ENCODE measurements at regions not wholly inside any gene's neighbourhood (a gene's known extent, or its start where the extent isn't known, plus 50 kb on each side); places are given as distances from the start of the nearest gene placed in this dataset.
"Not testable (repeated sequence)": the region's sequence is repeated elsewhere in the genome, so short reads cannot be mapped to it uniquely, and the experiment has no call there.

DNA sequence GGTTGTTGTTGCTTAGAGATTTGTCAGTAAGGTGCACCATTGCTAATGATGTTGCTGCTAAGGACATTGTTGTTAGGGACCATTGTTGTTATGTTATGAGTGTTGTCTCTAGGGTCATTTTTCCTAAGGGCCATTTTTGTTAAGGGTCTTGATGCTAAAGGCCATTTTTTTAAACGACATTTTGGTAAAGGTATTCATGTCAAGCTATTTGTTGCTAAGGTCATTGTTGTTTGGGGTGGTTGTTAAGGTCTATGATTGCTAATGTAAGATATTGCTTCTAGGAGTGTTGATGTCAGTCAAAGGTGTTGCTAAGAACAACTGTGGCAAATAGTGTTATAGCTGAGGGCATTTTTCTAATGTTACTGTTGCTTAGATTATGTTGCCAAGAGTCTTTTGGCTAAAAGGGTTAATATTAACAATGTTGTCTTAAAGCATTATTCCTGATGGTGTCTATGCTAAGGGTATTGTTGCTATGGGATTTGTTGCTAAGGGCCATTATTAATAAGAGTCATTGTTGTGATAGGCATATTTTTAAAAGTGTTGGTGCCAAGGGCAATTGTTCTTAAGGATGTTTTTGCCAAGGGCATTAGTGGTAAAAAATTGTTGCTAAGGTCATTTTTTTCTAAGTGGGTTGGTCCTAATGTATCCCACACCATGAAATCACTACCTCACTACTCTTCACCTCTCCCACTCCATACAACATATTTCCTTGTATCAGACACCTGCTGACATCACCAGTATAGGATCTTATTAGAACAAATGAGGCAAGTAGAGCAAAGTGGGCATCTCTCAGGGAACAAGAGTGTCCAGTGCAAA, 56.2 kb downstream of the SPATA31A6 start:
- DNase-seq (ENCODE audit: low read depth); H3K4me3 ChIP-seq (ENCODE audit: low read length): not testable (repeated sequence)

DNA sequence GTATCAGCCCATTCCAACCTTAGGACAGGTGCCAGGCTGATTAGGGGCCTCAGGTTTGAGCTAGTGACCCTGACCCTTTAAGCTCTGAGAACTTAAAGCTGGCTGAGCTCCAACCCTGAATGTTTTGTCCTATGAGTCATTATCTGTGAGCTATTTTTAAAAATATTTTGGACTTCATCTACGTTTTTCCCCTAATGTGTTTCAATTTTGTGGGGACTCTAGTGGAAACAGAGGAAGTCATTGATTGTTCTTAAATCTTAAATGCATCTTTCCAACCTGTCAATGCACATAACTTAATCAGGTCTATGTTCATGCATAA, 56.8 kb downstream of the SPATA31A6 start:
- not testable (repeated sequence) for H3K4me3 ChIP-seq (ENCODE audit: low read length)
- peak; percentile 41 for DNase-seq (ENCODE audit: low read depth)

DNA sequence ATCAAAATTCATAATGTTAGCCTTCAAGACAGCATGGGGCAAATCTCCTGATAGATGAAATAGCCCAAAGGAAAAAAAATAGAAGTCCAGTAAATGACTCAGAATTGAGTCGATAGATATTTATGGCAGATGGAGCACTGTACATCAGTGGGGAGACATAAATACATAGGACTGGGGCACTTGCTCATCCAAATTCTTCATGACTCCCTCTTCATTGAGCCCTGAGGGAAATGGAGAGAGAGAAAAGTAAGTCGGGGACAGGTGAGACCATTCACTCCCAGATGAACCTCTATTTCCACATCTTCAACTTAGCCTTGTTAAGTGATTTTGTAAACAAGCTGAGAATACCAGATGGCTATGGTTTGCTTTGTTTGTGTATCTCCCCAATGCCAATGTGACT, 59.8 kb downstream of the SPATA31A6 start:
- not testable (repeated sequence) for H3K4me3 ChIP-seq (ENCODE audit: low read length)
- peak; percentile 4 for DNase-seq (ENCODE audit: low read depth)

DNA sequence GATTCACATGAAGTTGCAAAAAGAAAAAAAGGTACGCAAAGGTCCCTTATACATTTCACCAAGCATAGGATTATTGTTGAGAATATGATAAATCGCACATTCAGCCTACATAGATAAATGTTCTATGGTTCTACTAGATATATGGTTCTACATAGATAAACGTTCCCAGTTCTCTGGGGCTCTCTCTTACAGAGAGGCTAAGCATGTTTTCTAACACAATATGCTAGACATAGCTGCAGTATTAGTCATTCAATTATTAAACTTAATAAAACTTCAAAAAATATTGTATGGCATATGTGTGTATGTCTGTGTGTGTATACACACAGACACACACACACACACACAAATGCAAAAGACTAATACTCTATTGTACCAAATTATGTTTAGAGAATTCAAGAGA, 60.4 kb downstream of the SPATA31A6 start:
- not testable (repeated sequence) for H3K4me3 ChIP-seq (ENCODE audit: low read length); DNase-seq (ENCODE audit: low read depth)

DNA sequence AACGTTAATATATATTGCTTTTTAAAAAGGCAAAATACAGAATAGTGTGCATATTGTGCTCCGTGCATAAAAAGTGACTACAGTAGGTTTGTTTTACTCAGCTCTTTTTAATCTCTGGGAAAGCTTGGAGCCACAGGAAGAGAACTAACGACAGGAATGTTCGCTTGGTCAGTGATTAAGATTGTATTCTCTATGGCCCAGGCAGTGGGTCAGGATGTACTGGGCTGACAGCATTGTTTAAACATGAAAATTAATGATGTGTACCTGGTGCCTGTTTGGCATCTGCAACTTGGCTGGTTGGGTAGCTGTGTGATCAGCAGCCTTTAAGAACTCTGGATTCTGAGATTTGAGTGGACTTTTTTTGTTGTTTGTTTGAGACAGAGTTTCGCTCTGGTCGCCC, 85.3 kb downstream of the SPATA31A6 start:
- not testable (repeated sequence) for DNase-seq (ENCODE audit: low read depth); H3K4me3 ChIP-seq (ENCODE audit: low read length)

DNA sequence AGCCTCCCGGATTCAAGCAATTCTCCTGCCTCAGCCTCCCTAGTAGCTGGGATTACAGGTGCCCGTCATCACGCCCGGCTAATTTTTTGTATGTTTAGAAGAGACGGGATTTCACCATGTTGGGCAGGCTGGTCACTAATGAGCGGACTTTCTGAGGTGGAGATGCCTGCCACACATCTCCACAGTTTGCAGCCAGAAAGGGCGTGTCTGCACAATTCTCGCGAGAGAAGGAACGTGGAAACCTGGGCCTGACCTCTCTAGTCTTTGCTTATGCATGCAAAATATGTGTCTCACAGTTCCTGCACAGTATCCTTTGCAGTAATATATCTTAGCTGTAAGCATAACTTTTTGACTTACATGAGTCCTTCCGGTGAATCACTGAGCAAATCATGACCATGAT, 85.7 kb downstream of the SPATA31A6 start:
- not testable (repeated sequence) for H3K4me3 ChIP-seq (ENCODE audit: low read length)

DNA sequence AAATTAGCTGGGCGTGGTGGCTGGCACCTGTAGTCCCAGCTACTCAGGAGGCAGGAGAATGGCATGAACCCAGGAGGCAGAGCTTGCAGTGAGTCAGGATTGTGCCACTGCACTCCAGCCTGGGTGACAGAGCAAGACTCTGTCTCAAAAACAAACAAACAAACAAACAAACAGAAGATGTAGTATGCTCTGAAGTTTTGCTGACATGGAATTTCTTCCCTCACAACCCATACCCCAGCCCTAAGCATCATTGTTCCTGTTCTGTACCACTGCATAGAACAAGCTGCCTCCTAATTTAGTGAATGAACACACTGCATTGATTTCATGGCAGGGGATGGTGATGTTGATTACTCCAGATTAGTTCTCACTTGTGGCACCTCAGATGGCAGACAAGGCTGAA, 89.7 kb downstream of the SPATA31A6 start:
- not testable (repeated sequence) for H3K4me3 ChIP-seq (ENCODE audit: low read length); DNase-seq (ENCODE audit: low read depth)

More for the DNA sequence above, 85.7 kb downstream of the SPATA31A6 start:
- DNase-seq (ENCODE audit: low read depth), result not testable (repeated sequence)

DNA sequence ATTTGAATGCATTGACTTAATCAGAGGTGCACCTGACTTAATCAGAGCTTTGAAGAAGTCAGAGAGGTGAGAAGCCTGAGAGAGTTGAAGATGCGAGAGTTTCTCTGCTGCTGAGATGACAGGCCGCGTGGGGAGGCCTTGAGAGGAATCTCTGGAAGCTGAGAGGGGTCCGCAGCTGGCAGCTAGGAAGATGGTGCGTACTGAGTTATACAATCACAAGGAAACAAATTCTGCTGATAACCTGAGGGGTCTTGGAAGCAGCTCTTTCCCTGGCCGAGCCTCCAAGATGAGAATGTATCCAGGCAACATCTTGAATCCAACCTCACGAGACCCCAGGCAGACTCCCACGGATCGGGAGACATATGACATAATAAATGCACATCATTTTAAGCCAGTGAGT, 91.7 kb downstream of the SPATA31A6 start:
- DNase-seq (ENCODE audit: low read depth), result no peak
- TF ChIP-seq, protein P1, sequence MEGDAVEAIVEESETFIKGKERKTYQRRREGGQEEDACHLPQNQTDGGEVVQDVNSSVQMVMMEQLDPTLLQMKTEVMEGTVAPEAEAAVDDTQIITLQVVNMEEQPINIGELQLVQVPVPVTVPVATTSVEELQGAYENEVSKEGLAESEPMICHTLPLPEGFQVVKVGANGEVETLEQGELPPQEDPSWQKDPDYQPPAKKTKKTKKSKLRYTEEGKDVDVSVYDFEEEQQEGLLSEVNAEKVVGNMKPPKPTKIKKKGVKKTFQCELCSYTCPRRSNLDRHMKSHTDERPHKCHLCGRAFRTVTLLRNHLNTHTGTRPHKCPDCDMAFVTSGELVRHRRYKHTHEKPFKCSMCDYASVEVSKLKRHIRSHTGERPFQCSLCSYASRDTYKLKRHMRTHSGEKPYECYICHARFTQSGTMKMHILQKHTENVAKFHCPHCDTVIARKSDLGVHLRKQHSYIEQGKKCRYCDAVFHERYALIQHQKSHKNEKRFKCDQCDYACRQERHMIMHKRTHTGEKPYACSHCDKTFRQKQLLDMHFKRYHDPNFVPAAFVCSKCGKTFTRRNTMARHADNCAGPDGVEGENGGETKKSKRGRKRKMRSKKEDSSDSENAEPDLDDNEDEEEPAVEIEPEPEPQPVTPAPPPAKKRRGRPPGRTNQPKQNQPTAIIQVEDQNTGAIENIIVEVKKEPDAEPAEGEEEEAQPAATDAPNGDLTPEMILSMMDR (IDR thresholded peaks at IDR 0.05; ENCODE audit: insufficient read depth, low read depth, low read length, missing control alignments), result no peak
- no peak overlapping the region for H3K4me3 ChIP-seq (ENCODE audit: low read length)

DNA sequence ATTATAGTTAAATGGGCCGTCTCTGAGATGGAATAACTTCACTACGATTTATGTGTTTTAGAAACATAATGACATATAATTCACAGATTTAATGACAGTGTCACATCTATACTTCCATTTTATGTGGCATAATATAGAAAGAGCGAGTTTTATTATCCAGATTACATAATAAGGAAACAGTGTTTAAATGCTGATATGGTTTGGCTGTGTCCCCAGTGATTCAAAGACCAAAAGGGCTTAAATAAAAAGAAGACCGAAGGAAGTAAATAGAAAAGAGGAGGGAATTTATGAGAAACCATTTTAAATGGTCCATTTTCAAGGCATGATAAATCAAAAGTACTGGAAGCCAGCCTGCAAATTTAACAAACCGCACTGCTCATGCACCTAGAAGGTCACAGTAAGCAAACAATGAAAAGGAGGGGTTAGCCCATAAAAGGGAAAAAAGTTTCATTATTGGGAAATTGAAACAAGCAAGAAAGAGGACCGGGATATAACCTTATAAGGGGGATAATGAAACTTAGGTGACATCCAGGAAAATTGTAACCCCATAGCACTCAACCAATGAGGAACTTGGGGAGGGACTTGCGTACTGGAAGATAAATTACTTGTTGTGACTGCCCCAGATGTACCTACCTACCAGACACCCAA, 99.2 kb downstream of the SPATA31A6 start:
- DNase-seq (ENCODE audit: low read depth); H3K4me3 ChIP-seq (ENCODE audit: low read length): not testable (repeated sequence)

DNA sequence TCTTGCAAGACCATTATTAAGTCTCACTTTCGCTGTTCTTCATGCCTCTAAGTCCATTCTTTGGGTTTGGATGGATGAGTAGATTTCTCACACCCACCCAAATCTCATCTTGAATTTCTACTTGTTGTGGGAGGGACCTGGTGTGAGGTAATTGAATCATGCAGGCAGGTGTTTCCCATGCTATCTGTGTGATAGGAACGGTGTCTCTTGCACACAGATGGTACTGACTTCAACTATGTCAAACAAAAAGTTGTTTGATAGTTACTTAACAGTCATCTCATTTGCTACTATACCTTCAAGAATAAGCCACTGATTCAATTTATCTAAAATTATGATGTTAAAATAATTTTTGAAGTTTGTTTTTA, 99.7 kb downstream of the SPATA31A6 start:
- DNase-seq (ENCODE audit: low read depth); H3K4me3 ChIP-seq (ENCODE audit: low read length): not testable (repeated sequence)

DNA sequence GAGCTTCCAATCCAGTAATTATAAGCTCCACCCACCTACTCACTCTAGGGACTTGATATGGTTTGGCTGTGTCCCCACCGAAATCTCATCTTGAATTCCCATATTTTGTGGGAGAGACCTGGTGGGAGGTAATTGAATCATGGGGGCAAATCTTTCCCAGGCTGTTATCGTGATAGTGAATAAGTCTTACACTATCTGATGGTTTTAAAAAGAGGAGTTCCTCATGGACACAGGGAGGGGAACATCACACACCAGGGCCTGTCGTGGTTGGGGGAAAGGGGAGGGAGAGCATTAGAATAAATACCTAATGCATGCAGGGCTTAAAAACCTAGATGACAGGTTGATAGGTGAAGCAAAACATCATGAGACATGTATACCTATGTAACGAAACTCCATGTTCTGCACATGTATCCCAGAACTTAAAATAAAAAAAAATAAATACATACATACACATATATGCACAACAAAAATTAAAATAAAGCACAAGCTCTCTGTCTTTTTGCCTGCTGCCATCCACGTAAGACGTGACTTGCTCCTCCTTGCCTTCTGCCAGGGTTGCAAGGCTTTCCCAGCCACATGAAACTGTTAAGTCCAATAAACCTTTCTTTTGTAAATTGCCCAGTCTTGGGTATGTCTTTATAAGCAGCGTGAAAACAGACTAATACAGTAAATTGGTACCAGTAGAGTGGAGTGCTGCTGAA, 102.8 kb downstream of the SPATA31A6 start:
- DNase-seq (ENCODE audit: low read depth); H3K4me3 ChIP-seq (ENCODE audit: low read length): not testable (repeated sequence)

DNA sequence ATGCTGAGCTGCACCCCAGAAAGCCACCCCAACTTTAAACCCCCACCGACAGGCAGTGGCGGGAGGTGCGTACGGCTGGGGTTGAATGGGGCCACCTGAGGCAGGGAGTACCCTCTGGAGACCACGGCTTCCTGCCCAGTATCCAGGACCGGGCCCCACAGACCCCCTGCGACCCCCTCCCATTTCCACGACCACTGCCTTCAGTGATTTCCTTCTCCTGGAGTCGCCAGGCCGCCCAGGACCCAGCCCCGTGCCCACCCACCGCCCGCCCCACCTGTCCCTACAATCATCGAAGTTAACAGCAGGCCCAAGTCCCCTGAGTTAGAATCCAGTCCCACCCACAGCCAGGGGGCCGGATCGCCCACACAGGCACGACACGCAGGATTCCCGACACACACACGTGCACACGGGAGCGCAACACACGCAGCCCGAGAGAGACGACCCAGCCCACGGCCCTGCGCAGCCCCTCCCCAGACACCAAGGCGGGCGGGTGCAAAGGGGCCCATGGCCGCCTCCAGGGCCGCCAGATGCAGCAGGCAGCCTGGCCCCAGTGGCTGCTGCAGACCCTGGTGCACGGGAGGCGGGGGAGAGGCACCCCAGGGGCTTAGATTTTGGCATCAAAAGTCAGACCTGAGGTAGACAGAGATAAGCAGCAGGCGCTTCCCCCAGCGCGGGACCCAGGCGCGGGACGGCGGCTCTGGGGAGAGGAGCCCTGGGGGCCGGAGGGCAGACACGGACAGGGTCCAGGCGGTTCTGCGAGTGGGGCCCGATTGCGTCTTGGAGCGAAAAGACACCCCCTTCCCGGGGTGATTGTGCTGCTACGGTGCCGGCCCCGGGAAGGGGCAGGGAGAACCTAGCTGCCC, 104.8 kb downstream of the SPATA31A6 start:
- not testable (repeated sequence) for H3K4me3 ChIP-seq (ENCODE audit: low read length); DNase-seq (ENCODE audit: low read depth)

DNA sequence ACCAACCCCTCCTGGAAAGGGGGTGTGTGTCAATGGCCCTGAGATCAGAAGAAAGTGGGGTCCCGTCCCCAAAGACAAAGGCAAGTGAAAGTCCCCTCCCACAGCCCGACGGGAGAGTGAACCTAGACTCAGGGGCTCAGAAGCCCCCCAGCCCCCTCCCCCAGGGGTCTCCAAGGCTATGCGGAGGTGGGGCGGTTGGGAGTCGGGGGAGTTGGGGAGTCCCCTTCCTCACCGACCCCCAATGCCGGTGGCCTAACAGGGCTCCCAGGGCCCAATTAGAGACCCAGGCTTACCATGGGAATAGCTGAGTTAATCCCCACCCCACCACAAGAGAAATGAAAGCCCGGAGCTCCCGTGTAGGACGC, 105.4 kb downstream of the SPATA31A6 start:
- DNase-seq (ENCODE audit: low read depth); H3K4me3 ChIP-seq (ENCODE audit: low read length): not testable (repeated sequence)

DNA sequence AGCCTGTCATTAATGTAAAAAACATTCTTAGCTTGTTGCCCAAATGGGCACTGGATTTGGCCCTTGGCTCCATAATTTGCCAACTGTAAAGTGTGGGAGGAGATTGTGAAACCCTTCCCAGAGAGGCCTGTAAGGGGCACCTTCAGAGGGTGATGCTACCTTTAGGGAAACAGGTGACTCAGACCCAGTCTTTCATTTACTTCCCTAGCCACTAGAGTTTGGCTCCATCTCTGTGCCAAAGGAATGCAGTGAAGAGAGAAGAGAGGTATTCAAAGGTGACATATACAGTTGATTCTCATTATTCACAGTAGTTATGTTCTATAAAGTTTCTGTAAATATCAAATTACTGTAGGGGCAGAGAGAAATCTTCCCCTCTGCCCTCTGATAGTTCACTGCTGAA, 116.7 kb downstream of the SPATA31A6 start:
- not testable (repeated sequence) for H3K4me3 ChIP-seq (ENCODE audit: low read length); DNase-seq (ENCODE audit: low read depth)

DNA sequence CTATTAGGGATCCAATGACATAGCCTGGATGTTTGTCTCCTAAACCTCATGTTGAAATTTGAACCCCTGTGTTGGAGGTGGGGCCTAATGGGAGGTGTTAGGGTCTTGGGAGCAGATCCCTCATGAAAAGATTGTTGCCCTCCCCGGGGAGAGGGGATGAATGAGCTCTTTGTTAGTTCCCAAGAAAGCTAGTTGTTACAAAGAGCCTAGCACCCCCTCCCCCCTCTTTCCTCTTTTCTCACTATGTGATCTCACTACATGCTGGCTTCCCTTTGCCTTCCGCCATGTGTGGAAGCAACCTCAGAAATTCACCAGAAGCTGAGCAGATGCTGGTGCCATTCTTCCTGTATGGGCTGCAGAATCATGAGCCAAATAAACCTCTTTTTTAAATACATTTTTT, 123.2 kb downstream of the SPATA31A6 start:
- not testable (repeated sequence) for DNase-seq (ENCODE audit: low read depth)

DNA sequence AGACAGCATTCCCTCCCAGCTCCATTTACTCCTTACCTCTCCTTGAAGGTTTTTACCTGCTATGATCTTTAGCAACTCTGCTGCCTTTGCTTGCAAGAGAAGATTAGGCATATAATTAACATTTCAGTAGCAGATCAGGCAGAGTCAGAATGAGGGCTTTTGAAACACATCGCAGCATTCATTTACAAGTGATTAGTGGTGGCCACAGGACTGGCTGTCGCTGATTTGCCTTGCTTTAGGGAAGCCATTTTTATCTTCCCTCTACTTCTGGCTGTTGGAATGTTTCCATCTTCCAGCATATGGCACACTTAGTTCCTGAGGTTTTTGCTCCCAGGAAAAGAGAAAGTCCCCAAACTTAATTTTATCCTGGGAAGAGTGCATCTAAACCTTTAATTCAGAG, 124.0 kb downstream of the SPATA31A6 start:
- not testable (repeated sequence) for DNase-seq (ENCODE audit: low read depth); H3K4me3 ChIP-seq (ENCODE audit: low read length)

More for the DNA sequence above, 123.2 kb downstream of the SPATA31A6 start:
- not testable (repeated sequence) for H3K4me3 ChIP-seq (ENCODE audit: low read length)

DNA sequence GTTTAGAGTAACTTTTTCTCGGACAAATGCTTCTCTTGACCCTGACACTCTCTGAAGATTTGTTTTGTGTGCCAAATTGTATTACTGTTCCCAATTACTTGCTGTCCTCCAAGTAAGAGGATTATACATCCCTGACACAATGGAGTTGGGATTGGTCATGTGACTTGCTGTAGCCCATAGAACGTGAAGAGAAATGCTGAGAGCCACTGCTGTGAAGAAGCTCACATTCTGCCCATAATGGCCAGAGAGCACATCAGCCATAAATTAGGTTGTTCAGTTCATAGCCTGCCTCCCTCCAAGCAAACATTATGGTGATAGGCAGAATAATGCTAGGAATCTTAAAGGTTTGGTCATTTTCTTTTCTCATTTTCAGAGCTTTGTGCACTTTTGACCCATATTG, 127.5 kb downstream of the SPATA31A6 start:
- DNase-seq (ENCODE audit: low read depth); H3K4me3 ChIP-seq (ENCODE audit: low read length): not testable (repeated sequence)

DNA sequence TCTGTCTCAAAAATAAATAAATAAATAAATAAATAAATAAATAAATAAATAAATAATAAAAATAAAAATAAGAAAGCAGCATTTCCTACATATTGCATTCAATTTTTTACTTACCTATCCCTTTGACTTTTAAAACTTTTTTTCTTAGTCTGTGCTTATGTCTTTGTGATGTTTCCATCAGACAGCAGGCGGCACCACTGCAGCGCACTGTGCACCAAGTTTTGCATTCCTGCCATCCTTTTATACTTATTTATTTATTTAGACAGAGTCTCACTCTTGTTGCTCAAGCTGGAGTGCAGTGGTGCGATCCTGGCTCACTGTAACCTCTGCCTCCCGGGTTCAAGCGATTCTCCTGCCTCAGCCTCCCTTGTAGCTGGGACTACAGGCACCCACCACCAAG, 132.6 kb downstream of the SPATA31A6 start:
- not testable (repeated sequence) for H3K4me3 ChIP-seq (ENCODE audit: low read length); DNase-seq (ENCODE audit: low read depth)

Measured in epithelial cell of esophagus (primary cell).